AG10803 (cell line): ENCODE measurements at regions not wholly inside any gene's neighbourhood (a gene's known extent, or its start where the extent isn't known, plus 50 kb on each side); places are given as distances from the start of the nearest gene placed in this dataset.

Experiments used
- DNase-seq: peaks from one replicate; pipeline ENCODE4 v3.0.0; 2010; ENCODE audit warnings: low read depth
- H3K4me3 ChIP-seq: 2 replicates; pipeline ENCODE4 v1.5.1; 2011; ENCODE audit warnings: mild to moderate bottlenecking, low read length, control low read depth
- CTCF ChIP-seq: conservative IDR thresholded peaks from 2 replicates; pipeline ENCODE4 v1.5.1; 2011; ENCODE audit warnings: mild to moderate bottlenecking, low read length, control low read depth, inconsistent platforms

- no peak overlapping the region for H3K4me3 ChIP-seq
- no peak for TF ChIP-seq CTCF
- DNase-seq: peak; percentile 23
Observed at GRCh38 chr6:54775576-54775975, 71.0 kb upstream of the FAM83B start.

DNA sequence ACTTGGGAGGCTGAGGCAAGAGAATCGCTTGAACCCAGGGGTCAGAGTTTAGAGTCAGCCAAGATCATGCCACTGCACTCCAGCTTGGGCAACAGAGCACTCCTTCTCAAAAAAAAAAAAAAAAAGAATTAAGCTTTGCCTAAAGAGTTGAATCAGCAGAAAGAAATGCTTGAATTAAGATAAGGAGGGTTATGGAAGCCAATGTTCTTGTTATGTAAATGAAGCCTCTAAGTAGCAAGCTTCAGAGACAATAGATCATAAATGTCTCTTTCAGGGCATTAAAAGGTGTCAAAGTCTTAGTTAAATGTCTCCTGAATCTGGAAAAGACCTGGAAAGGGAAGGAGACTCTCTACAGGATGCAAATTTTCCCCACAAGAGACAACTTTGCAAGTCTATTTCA, 69.7 kb upstream of the FAM83B start:
- no peak overlapping the region for H3K4me3 ChIP-seq
- no peak for TF ChIP-seq CTCF
- no peak for DNase-seq

GRCh38 chr6:54778731-54779130, 67.8 kb upstream of the FAM83B start:
- H3K4me3 ChIP-seq: no peak overlapping the region
- DNase-seq: no peak
- TF ChIP-seq CTCF: no peak

DNA sequence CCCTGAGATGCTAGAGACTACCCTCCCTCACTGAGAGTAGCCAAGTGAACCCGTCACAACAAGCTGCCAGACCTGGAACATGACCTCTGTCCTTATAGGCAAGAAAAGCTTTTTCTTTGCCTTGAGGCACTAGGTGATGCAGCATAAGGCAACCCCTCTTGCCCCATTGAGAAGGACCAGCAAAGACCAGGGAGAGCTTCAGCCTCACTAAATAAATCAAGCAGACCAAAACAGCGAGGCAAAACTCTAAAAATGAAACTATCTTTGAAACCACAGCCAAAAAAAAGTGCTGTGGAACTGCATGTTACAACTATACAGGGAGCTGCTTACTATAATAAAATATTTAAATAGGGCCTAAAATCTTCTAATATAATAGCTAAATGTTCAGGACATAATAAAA, 62.6 kb upstream of the FAM83B start:
- peak overlapping the region; percentile 22; the same call in 1 of the 2 replicates for H3K4me3 ChIP-seq
- no peak for DNase-seq
- no peak for TF ChIP-seq CTCF

- no peak for DNase-seq
- no peak for TF ChIP-seq CTCF
Observed at GRCh38 chr6:54786154-54786553, 60.4 kb upstream of the FAM83B start.

DNA sequence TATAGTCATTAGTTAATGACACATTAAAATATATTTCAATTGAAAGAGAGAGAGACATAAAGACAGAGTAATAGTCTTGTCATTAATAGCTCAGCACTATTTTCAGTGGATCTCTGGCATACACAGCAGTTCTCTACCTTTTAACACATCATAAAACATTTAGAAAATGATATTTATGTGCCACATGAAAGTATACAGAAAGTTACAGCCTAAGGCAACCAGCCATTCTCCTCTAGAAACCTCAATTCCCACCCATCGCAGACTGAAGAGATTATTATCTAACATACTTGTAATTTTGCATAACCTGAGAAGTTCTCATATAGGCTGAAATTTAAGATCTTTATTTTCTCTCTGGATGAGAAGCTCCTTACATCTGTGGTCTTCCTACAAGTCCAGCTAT, 58.7 kb upstream of the FAM83B start:
- H3K4me3 ChIP-seq: no peak overlapping the region
- no peak for DNase-seq
- no peak for TF ChIP-seq CTCF

More at GRCh38 chr6:54786154-54786553, 60.4 kb upstream of the FAM83B start:
- H3K4me3 ChIP-seq: no peak overlapping the region
